IMR-90 (cell line): ENCODE measurements at regions not wholly inside any gene's neighbourhood (a gene's known extent, or its start where the extent isn't known, plus 50 kb on each side); places are given as distances from the start of the nearest gene placed in this dataset.

Experiments used
- ATAC-seq: fragments of 200-7000 bp; cut with Tn5 transposase; 2 replicates; pipeline ENCODE4 v1.9.1; 2020; ENCODE audit warnings: low read depth, mild to moderate bottlenecking, moderate library complexity
- BruUV-seq: library from RNA; stranded (reverse); fragments of 400-500 nt; replicated peaks from 2 replicates; lab custom pipeline; 2021; lab: Mats Ljungman, UMichigan
- CTCF ChIA-PET: fragments of 300-600 bp; formaldehyde crosslinking; extraction: SDS; loops from one replicate; lab custom pipeline; 2021; ENCODE audit warnings: antibody characterized with exemption; lab: Yijun Ruan, JAX
- POLR2A ChIA-PET: fragments of 300-600 bp; sonication (Branson Sonifier 250); formaldehyde crosslinking; loops from one replicate; lab custom pipeline; 2022; ENCODE audit warnings: antibody characterized with exemption; ENCODE audit not compliant: unreplicated experiment; lab: Charles Lee
- DNase-seq: peaks from one replicate; pipeline ENCODE4 v3.0.0; 2013
- H2AFZ ChIP-seq: replicated peaks from 2 replicates; pipeline ENCODE3; 2013; ENCODE audit warnings: low read length, mild to moderate bottlenecking; ENCODE audit not compliant: poor library complexity
- H2AK5ac ChIP-seq: 2 replicates; pipeline ENCODE4 v1.6.1; 2013; ENCODE audit warnings: low read depth, low read length, inconsistent platforms
- H2AK9ac ChIP-seq: replicated peaks from 2 replicates; pipeline ENCODE3; 2013; ENCODE audit warnings: mild to moderate bottlenecking, low read depth, low read length, moderate library complexity; ENCODE audit not compliant: poor library complexity
- H2BK120ac ChIP-seq: 2 replicates; pipeline ENCODE4 v1.6.1; 2013; ENCODE audit warnings: low read depth, low read length, inconsistent platforms
- H2BK15ac ChIP-seq: 3 replicates; pipeline ENCODE4 v1.6.1; 2013; ENCODE audit warnings: low read depth, low read length, inconsistent platforms
- H2BK20ac ChIP-seq: 2 replicates; pipeline ENCODE4 v1.6.1; 2013; ENCODE audit warnings: low read depth, mild to moderate bottlenecking, inconsistent platforms, low read length, moderate library complexity
- H2BK5ac ChIP-seq: 2 replicates; pipeline ENCODE4 v1.6.1; 2013; ENCODE audit warnings: mild to moderate bottlenecking, low read depth, low read length, inconsistent platforms; ENCODE audit not compliant: poor library complexity, severe bottlenecking
- H3K14ac ChIP-seq: replicated peaks from 2 replicates; pipeline ENCODE4 v1.6.1; 2013; ENCODE audit warnings: low read depth, low read length, inconsistent platforms
- H3K18ac ChIP-seq: 2 replicates; pipeline ENCODE4 v1.6.1; 2013; ENCODE audit warnings: low read depth, low read length, control low read depth
- H3K23ac ChIP-seq: 2 replicates; pipeline ENCODE4 v1.6.1; 2013; ENCODE audit warnings: low read depth, low read length, inconsistent platforms
- H3K27ac ChIP-seq: 2 replicates; pipeline ENCODE4 v1.5.1; 2013; ENCODE audit warnings: mild to moderate bottlenecking, control low read depth, low read length; ENCODE audit not compliant: insufficient read depth
- H3K27me3 ChIP-seq: 2 replicates; pipeline ENCODE4 v1.6.1; 2013; ENCODE audit warnings: low read length; ENCODE audit not compliant: control insufficient read depth, insufficient read depth
- H3K36me3 ChIP-seq: 2 replicates; pipeline ENCODE4 v1.6.1; 2013; ENCODE audit warnings: low read length, mixed read lengths; ENCODE audit not compliant: control insufficient read depth, insufficient read depth
- H3K4ac ChIP-seq: 2 replicates; pipeline ENCODE4 v1.6.1; 2013; ENCODE audit warnings: low read depth, low read length, inconsistent platforms
- H3K4me1 ChIP-seq: 2 replicates; pipeline ENCODE4 v1.6.1; 2013; ENCODE audit warnings: low read length, mixed read lengths; ENCODE audit not compliant: control insufficient read depth, insufficient read depth
- H3K4me2 ChIP-seq: 2 replicates; pipeline ENCODE4 v1.6.1; 2013; ENCODE audit warnings: low read depth, mild to moderate bottlenecking, control low read depth, low read length, moderate library complexity
- H3K4me3 ChIP-seq: 2 replicates; pipeline ENCODE4 v1.5.1; 2013; ENCODE audit warnings: low read depth, mild to moderate bottlenecking, control low read depth, low read length, moderate library complexity; ENCODE audit not compliant: insufficient read depth
- H3K56ac ChIP-seq: 2 replicates; pipeline ENCODE4 v1.6.1; 2013; ENCODE audit warnings: low read length, inconsistent platforms; ENCODE audit not compliant: insufficient read depth; ENCODE audit errors: extremely low read depth
- H3K79me1 ChIP-seq, 2 experiments: 2 replicates each; pipeline ENCODE4 v1.6.1; 2013; ENCODE audit warnings: low read length in 2 of 2, inconsistent platforms in 1 of 2, low read depth in 1 of 2
- H3K9ac ChIP-seq: 2 replicates; pipeline ENCODE4 v1.6.1; 2013; ENCODE audit warnings: low read depth, low read length, control low read depth
- H3K9me1 ChIP-seq: 2 replicates; pipeline ENCODE4 v1.6.1; 2013; ENCODE audit warnings: low read length, inconsistent platforms; ENCODE audit not compliant: insufficient read depth
- H3K9me3 ChIP-seq: 2 replicates; pipeline ENCODE4 v1.6.1; 2013; ENCODE audit warnings: low read length; ENCODE audit not compliant: control insufficient read depth, insufficient read depth
- H4K20me1 ChIP-seq: 2 replicates; pipeline ENCODE4 v1.6.1; 2013; ENCODE audit warnings: low read length, inconsistent platforms; ENCODE audit not compliant: insufficient read depth
- H4K5ac ChIP-seq: 2 replicates; pipeline ENCODE4 v1.6.1; 2013; ENCODE audit warnings: mild to moderate bottlenecking, low read depth, low read length, control low read depth
- H4K8ac ChIP-seq, 2 experiments: 2 replicates each; pipeline ENCODE4 v1.6.1; 2013; ENCODE audit warnings: low read depth in 2 of 2, low read length in 2 of 2, control low read depth in 1 of 2, inconsistent platforms in 1 of 2
- H4K91ac ChIP-seq: 2 replicates; pipeline ENCODE4 v1.6.1; 2013; ENCODE audit warnings: low read depth, low read length, inconsistent platforms; ENCODE audit not compliant: insufficient read depth
- RCOR1 ChIP-seq: IDR thresholded peaks from 2 replicates; pipeline ENCODE4 v1.6.1; 2012; ENCODE audit warnings: mild to moderate bottlenecking, low read length, improper control_type of control experiment; ENCODE audit not compliant: insufficient replicate concordance
- WGBS, 2 experiments: methylation state at CpG; one replicate each; pipeline versions ENCODE4 v1.1.5 to v1.1.7; 2013; ENCODE audit warnings: missing lambda C conversion rate in 2 of 2; ENCODE audit not compliant: insufficient read length in 1 of 2; ENCODE audit errors: extremely low coverage in 2 of 2; 5-methylcytosine and 5-hydroxymethylcytosine counted together
- dilution Hi-C: fragments of 300-500 bp; cut with HindIII; formaldehyde crosslinking; loops from one replicate; pipeline ENCODE4 v1.14.3; 2018; ENCODE audit warnings: low sequenced_read_pairs; ENCODE audit not compliant: unreplicated experiment
- in situ Hi-C: fragments of 300-500 bp; cut with MboI; formaldehyde crosslinking; loops from 3 replicates; pipeline ENCODE4 v1.14.3; 2019; ENCODE audit warnings: low sequenced_read_pairs, inconsistent platforms, mixed read lengths
- intact Hi-C: fragments of 100-400 bp; cut with micrococcal nuclease; formaldehyde crosslinking; loops from 2 replicates; pipeline ENCODE4 v1.10.0; 2022

DNA sequence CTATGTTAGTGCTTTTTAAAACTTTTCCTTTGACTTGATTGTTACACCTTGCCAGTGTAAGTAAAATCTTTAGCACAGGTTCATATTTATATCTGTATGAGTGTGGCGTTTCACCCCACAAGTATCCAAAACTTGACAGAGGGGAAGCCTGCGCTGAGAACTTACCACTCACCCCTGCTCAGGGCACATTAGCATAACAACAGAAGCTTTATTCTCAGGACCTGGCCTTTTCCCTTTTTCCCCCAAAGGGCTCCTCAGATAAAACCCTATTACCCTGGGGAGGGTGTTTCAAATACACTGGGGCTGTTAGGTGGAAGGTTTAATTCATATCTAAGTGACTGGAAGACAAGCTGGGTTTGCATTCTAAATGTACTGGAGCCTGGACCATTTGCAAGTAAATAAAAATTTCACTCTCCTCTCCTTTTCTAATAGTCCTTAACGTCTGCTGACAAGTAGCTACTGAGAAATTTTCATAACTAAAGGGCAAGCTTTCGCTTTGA lies 276.6 kb downstream of the RNF152 start:
- H2AFZ ChIP-seq, result no peak overlapping the region
- H2BK20ac ChIP-seq, result no peak overlapping the region
- H4K8ac ChIP-seq, result no peak overlapping the region
- H2BK15ac ChIP-seq, result no peak overlapping the region
- H2BK120ac ChIP-seq, result no peak overlapping the region
- POLR2A ChIA-PET, result no interaction called here
- H4K20me1 ChIP-seq, result no peaks in the 10 kb centered on the region
- no peaks in the 10 kb centered on the region for H3K79me1 ChIP-seq
- H2AK9ac ChIP-seq, result no peak overlapping the region
- no peak overlapping the region for H3K56ac ChIP-seq
- in situ Hi-C loops (no loop called here), dilution Hi-C loops (no loop called here), intact Hi-C loops (no loop called here)
- H3K4me2 ChIP-seq, result no peak overlapping the region
- no peak overlapping the region for H2BK5ac ChIP-seq
- no peak overlapping the region for H3K23ac ChIP-seq
- H3K27me3 ChIP-seq, result no peaks in the 10 kb centered on the region
- no peak overlapping the region for H4K91ac ChIP-seq
- H4K5ac ChIP-seq, result no peak overlapping the region; the same call in 1 of the 2 replicates
- no peaks in the 10 kb centered on the region for H3K36me3 ChIP-seq
- no peak overlapping the region for H3K4ac ChIP-seq
- H3K4me3 ChIP-seq, result no peak overlapping the region
- no TSS peak for BruUV-seq
- CTCF ChIA-PET, result no interaction called here
- H2AK5ac ChIP-seq, result no peak overlapping the region
- DNase-seq (no peak), ATAC-seq (no peak)
- H3K27ac ChIP-seq, result no peak overlapping the region
- TF ChIP-seq RCOR1, result no peak
- H3K9me3 ChIP-seq, result no peaks in the 10 kb centered on the region
- WGBS, 2 experiments, result no CpG with 5 or more reads among the region's 4 CpGs
- no peak overlapping the region for H3K14ac ChIP-seq
- H3K9ac ChIP-seq, result no peak overlapping the region
- H3K4me1 ChIP-seq, result no peaks in the 10 kb centered on the region
- no peak overlapping the region for H3K18ac ChIP-seq
- no peaks in the 10 kb centered on the region for H3K9me1 ChIP-seq
